ENCODE measurements at regions not wholly inside any gene's neighbourhood (a gene's known extent, or its start where the extent isn't known, plus 50 kb on each side); places are given as distances from the start of the nearest gene placed in this dataset.

GRCh38 chr14:38592764-38593442 is 337.0 kb upstream of the CLEC14A start (continued):
- TF ChIP-seq ZNF407 (IDR thresholded peaks at IDR 0.05; ENCODE audit: low read depth) (no peak), FOXA1 (IDR thresholded peaks at IDR 0.05; ENCODE audit: borderline replicate concordance) (no peak), MTF1 (CRISPR knock-in tag; IDR thresholded peaks at IDR 0.05; ENCODE audit: borderline replicate concordance) (no peak), ZNF785 (CRISPR knock-in tag; IDR thresholded peaks at IDR 0.05) (no peak), WHSC1 (IDR thresholded peaks at IDR 0.05; ENCODE audit: low read length) (no peak), ZNF584 (CRISPR knock-in tag; IDR thresholded peaks at IDR 0.05; ENCODE audit: low read depth) (no peak), ZNF586 (CRISPR knock-in tag; conservative IDR thresholded peaks at IDR 0.05) (no peak), RAD21 (CRISPR knock-in tag; conservative IDR thresholded peaks at IDR 0.05 in 1 of 2, IDR thresholded peaks at IDR 0.05 in 1 of 2) (no peak)
- TF ChIP-seq, protein P1, sequence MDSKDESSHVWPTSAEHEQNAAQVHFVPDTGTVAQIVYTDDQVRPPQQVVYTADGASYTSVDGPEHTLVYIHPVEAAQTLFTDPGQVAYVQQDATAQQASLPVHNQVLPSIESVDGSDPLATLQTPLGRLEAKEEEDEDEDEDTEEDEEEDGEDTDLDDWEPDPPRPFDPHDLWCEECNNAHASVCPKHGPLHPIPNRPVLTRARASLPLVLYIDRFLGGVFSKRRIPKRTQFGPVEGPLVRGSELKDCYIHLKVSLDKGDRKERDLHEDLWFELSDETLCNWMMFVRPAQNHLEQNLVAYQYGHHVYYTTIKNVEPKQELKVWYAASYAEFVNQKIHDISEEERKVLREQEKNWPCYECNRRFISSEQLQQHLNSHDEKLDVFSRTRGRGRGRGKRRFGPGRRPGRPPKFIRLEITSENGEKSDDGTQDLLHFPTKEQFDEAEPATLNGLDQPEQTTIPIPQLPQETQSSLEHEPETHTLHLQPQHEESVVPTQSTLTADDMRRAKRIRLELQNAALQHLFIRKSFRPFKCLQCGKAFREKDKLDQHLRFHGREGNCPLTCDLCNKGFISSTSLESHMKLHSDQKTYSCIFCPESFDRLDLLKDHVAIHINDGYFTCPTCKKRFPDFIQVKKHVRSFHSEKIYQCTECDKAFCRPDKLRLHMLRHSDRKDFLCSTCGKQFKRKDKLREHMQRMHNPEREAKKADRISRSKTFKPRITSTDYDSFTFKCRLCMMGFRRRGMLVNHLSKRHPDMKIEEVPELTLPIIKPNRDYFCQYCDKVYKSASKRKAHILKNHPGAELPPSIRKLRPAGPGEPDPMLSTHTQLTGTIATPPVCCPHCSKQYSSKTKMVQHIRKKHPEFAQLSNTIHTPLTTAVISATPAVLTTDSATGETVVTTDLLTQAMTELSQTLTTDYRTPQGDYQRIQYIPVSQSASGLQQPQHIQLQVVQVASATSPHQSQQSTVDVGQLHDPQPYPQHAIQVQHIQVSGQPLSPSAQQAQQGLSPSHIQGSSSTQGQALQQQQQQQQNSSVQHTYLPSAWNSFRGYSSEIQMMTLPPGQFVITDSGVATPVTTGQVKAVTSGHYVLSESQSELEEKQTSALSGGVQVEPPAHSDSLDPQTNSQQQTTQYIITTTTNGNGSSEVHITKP (IDR thresholded peaks at IDR 0.05; ENCODE audit: partially characterized antibody), result no peak
- TF ChIP-seq, protein P2, sequence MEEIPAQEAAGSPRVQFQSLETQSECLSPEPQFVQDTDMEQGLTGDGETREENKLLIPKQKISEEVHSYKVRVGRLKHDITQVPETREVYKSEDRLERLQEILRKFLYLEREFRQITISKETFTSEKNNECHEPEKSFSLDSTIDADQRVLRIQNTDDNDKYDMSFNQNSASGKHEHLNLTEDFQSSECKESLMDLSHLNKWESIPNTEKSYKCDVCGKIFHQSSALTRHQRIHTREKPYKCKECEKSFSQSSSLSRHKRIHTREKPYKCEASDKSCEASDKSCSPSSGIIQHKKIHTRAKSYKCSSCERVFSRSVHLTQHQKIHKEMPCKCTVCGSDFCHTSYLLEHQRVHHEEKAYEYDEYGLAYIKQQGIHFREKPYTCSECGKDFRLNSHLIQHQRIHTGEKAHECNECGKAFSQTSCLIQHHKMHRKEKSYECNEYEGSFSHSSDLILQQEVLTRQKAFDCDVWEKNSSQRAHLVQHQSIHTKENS (CRISPR knock-in tag; IDR thresholded peaks at IDR 0.05), result no peak
